HEK293T (cell line): ENCODE measurements at regions not wholly inside any gene's neighbourhood (a gene's known extent, or its start where the extent isn't known, plus 50 kb on each side); places are given as distances from the start of the nearest gene placed in this dataset.

Source experiments
- BHLHE40 ChIP-seq: fragments of 450-650 bp; IDR thresholded peaks from 2 replicates; pipeline ENCODE4 v1.6.1; 2016; ENCODE audit warnings: mild to moderate bottlenecking, moderate library complexity, borderline replicate concordance
- ELF4 ChIP-seq: fragments of 450-650 bp; IDR thresholded peaks from 2 replicates; pipeline ENCODE4 v1.6.1; 2017; ENCODE audit warnings: antibody characterized with exemption
- FOXK2 ChIP-seq: fragments of 450-650 bp; IDR thresholded peaks from 2 replicates; pipeline ENCODE4 v1.6.1; 2016; ENCODE audit warnings: mild to moderate bottlenecking
- HDGF ChIP-seq: fragments of 450-650 bp; IDR thresholded peaks from 2 replicates; pipeline ENCODE4 v1.6.1; 2017; ENCODE audit warnings: antibody characterized with exemption, borderline replicate concordance
- L3MBTL2 ChIP-seq: fragments of 450-650 bp; conservative IDR thresholded peaks from 2 replicates; pipeline ENCODE4 v1.6.1; 2016; ENCODE audit warnings: mild to moderate bottlenecking
- TARDBP ChIP-seq: fragments of 450-650 bp; IDR thresholded peaks from 2 replicates; pipeline ENCODE4 v1.6.1; 2016

DNA sequence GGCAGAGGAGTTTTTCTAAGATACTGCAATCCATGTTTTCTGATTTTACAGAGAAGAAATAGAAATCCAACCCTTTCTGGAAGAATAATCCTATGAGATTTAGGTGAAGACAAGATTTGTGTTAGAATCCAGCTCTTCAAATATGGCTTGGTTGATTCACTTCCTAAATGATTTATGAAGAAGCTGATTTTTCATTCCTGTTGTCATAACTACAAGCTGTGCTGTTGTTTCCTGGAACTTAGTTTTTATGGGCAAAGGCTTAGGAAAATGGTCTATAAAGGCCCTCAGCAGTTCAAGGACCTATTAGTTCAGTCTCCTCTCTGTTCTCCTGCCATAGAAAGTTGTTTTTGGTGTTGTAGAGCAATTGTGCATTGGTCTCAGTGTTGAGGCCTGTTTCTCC lies 174.2 kb upstream of the FAM20A start:
- TF ChIP-seq BHLHE40 (no peak), FOXK2 (no peak), L3MBTL2 (no peak), ELF4 (no peak), TARDBP (no peak), HDGF (no peak)
